ENCODE measurements at regions not wholly inside any gene's neighbourhood (a gene's known extent, or its start where the extent isn't known, plus 50 kb on each side); places are given as distances from the start of the nearest gene placed in this dataset.
A peak's percentile ranks its signal among the peaks of the same experiment; 100 is the strongest.
"Not testable (repeated sequence)": the region's sequence is repeated elsewhere in the genome, so short reads cannot be mapped to it uniquely, and the experiment has no call there.

DNA sequence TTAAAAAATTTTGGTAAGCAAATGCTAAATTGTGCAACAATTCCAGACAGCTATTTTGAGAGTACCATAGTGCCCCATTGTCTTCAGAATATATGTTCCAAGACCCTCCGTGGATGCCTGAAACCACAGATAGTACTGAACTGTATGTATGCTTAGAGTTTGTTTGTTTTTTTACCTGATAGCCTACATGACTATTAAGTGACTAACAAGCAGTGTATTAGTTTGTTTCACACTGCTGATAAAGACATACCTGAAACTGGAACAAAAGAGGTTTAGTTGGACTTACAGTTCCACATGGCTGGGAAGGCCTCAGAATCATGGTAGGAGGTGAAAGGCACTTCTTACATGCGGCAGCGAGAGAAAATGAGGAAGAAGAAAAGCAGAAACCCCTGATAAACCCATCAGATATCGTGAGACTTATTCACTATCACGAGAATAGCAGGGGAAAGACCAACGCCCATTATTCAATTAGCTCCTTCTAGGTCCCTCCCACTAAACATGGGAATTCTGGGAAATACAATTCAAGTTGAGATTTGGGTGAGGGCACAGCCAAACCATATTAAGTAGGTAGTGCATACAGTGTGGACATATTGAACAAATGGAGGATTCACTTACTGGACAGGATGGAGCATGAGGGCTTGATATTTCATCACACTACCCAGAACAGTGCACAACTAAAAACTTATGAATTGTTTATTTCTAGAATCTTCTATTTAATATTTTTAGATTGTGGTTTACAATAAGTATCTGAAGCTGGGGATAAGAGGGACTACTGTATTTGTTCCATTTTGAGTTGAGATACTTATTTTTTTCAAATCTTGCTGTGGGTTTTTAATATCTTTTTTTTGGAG lies 78.5 kb downstream of the LHX9 start:
- no peak overlapping the region for H3K4me3 ChIP-seq (ENCODE audit: low read depth, low read length)
- TF ChIP-seq, protein P1, sequence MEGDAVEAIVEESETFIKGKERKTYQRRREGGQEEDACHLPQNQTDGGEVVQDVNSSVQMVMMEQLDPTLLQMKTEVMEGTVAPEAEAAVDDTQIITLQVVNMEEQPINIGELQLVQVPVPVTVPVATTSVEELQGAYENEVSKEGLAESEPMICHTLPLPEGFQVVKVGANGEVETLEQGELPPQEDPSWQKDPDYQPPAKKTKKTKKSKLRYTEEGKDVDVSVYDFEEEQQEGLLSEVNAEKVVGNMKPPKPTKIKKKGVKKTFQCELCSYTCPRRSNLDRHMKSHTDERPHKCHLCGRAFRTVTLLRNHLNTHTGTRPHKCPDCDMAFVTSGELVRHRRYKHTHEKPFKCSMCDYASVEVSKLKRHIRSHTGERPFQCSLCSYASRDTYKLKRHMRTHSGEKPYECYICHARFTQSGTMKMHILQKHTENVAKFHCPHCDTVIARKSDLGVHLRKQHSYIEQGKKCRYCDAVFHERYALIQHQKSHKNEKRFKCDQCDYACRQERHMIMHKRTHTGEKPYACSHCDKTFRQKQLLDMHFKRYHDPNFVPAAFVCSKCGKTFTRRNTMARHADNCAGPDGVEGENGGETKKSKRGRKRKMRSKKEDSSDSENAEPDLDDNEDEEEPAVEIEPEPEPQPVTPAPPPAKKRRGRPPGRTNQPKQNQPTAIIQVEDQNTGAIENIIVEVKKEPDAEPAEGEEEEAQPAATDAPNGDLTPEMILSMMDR (IDR thresholded peaks at IDR 0.05; ENCODE audit: low read depth, low read length, missing control alignments) = no peak
- DNase-seq (ENCODE audit: low read depth) = no peak

DNA sequence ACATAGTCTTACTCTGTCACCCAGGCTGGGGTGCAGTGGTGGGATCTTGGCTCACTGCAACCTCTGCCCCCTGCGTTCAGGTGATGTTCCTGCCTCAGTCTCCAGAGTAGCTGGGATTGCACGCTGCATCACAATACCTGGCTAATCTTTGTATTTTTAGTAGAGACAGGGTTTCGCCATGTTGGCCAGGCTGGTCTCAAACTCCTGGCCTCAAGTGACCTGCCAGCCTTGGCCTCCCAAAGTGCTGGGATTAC lies 79.0 kb downstream of the LHX9 start:
- DNase-seq (ENCODE audit: low read depth); H3K4me3 ChIP-seq (ENCODE audit: low read depth, low read length): not testable (repeated sequence)

DNA sequence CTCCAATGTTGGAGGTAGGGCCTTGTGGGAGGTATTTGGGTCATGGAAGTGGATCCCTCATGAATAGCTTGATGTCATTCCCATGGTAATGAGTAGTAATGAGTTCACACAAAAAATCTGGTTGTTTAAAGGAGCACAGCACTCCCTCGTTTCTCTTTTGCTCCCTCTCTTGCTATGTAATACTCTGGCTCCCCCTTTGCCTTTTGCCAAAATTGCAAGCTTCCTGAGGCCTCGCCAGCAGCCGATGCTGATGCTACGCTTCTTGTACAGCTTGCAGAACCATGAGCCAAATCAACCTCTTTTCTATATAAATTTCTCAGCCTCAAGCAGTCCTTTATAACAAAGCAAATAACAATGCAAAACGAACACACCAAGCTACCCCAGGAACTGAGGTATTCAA lies 80.9 kb downstream of the LHX9 start:
- TF ChIP-seq, protein P1 (IDR thresholded peaks at IDR 0.05; ENCODE audit: low read depth, low read length, missing control alignments) = peak; percentile 21
- H3K4me3 ChIP-seq (ENCODE audit: low read depth, low read length) = no peak overlapping the region
- no peak for DNase-seq (ENCODE audit: low read depth)

DNA sequence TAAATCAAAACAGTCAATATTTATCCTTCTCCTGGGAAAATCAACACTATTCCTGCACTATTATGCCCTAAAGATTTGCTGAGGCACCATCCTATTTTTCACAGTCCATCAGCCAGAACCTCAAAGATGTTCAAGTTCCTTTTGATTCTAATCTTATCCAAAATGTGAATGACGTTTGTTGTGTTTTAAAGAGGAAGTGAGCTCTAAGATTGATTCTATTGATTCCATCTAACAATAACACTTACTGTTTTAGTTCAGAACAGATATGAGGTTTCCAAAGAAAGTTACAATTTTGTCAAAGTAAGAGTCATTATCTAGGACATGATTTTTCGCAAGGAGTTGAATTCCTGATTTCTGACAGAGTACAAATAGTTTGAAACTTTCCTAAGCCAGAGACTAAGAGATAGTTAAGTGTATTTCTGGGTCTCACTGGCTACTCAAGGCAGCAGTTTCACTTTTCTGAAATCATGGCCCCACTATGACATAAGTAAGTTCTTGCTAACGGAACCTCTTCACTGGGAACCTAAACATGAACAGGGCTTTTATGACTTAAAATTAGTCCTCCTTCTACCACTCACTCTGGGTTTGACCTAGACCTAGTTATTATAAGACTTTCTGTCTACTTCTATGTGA lies 84.7 kb downstream of the LHX9 start:
- no peak for DNase-seq (ENCODE audit: low read depth)

DNA sequence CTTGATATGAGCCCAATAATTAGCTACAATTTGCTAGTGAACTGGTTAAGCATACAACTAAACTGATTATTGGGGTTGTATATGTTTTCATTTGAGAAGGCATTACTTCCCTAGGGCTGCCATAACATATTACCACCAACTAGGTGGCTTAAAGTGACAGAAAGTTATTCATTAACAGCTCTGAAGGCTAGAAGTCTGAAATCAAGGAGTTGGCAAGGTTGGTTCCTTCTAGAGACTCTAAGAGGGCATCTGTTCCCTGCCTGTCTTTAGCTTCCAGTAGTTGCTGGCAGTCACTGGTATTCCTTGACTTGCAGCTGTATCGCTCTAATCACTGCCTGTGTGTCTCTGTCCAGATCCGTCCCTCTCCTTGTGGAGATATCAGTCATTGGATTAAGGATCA lies 86.3 kb downstream of the LHX9 start:
- no peak for DNase-seq (ENCODE audit: low read depth)
- TF ChIP-seq, protein P1 (IDR thresholded peaks at IDR 0.05; ENCODE audit: low read depth, low read length, missing control alignments) = no peak
- no peak overlapping the region for H3K4me3 ChIP-seq (ENCODE audit: low read depth, low read length)

More for the DNA sequence above, 84.7 kb downstream of the LHX9 start:
- H3K4me3 ChIP-seq (ENCODE audit: low read depth, low read length) = no peak overlapping the region
- TF ChIP-seq, protein P1 (IDR thresholded peaks at IDR 0.05; ENCODE audit: low read depth, low read length, missing control alignments) = no peak

DNA sequence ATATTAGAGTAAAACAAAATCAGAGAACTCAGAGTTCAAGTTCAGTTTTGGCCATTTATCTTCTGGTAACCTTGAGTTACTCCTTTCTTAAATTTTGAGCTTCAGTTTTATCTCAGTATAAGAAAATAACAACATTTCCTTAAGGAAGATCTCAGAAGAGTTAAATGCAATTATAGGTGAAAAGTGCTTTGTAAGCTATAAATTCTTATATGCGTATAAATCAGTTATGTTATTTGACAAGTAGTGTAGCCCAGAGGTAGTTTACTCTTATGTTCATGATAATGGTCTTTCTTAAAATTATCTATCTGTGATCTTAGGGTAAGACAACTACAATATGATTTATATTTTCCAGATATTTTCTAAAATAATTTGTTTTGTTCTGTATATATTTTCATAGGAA lies 89.8 kb downstream of the LHX9 start:
- no peak overlapping the region for H3K4me3 ChIP-seq (ENCODE audit: low read depth, low read length)
- no peak for DNase-seq (ENCODE audit: low read depth)
- TF ChIP-seq, protein P1 (IDR thresholded peaks at IDR 0.05; ENCODE audit: low read depth, low read length, missing control alignments) = no peak

DNA sequence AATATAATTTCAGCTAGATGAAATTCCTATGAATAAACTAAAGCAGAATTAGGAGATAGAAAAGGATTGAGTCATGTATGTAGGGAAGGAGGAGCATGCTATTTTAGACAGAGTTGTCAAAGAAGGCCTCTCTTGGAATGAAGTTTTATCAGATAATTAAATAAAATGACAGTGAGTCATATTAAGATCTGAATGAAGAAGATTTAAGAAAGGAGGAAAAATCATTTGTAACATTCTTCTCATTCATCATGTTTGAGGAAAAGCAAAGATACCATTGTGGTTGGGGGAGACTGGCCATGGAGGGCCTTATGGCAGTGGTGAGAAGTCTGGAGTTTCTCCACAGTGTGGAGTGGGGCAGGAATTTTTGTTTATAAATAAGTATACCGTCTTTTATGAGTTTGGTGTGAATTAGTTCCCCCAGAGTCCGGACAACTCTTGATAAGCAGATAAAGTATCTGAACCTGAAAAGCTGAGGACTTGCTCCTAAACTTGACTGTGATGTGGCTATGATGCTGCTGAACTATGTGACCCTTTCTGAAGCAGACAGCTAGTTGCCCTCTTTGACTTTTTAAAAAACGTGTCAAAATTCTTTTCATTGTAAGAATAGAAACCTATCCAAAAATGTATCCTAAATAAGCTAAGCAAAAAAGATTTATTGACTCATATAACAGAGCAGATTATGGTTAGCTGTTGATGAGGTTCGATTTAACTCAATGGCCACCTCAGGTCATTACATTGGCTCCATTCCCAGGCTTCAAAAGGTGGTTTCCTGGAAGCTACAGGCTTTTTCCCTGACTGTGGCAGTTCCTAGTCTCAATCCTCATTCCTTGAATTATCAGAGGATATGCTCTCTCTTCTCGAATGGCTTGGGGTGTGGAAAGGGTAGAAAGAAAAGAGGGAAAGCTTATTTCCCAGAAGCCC lies 90.8 kb downstream of the LHX9 start:
- no peak for DNase-seq (ENCODE audit: low read depth)
- TF ChIP-seq, protein P1 (IDR thresholded peaks at IDR 0.05; ENCODE audit: low read depth, low read length, missing control alignments) = no peak
- H3K4me3 ChIP-seq (ENCODE audit: low read depth, low read length) = no peak overlapping the region

Measured in GM12864 (cell line).